Spleen (tissue), 7 donors: ENCODE measurements at regions not wholly inside any gene's neighbourhood (a gene's known extent, or its start where the extent isn't known, plus 50 kb on each side); places are given as distances from the start of the nearest gene placed in this dataset.

Experiments
- CTCF ChIP-seq, 11 experiments: fragments of 200-600 bp in 7 of 11; fragments of 450-650 bp in 4 of 11; sonication (generic) in 4 of 11; IDR thresholded peaks in 8 of 11; conservative IDR thresholded peaks in 3 of 11; 1 replicate in 7 of 11; 2 replicates in 4 of 11; pipeline versions ENCODE4 v1.4.0 to v1.8.0; 2016 to 2021; ENCODE audit warnings: antibody characterized with exemption in 11 of 11, inconsistent platforms in 4 of 11, mild to moderate bottlenecking in 1 of 11
- POLR2AphosphoS5 ChIP-seq, 3 donors: sonication (generic); formaldehyde crosslinking; IDR thresholded peaks; one replicate each; pipeline ENCODE4 v1.5.1; 2017; ENCODE audit warnings: antibody characterized with exemption in 3 of 3
- donor health status: DM: no; HTN: no; CAD: no; lungs with moderate emphysema.
- donor health status: DM: no; HTN: no; CAD: no.
- donor health status: DM: no; HTN: no; CAD: no.

- TF ChIP-seq CTCF (IDR thresholded peaks at IDR 0.05 in 8 of 11, conservative IDR thresholded peaks at IDR 0.05 in 3 of 11) (no peak), POLR2AphosphoS5 (IDR thresholded peaks at IDR 0.05) (no peak)
Observed at GRCh38 chr2:13666582-13667414, 950.1 kb downstream of the TRIB2 start.
